ENCODE measurements at regions not wholly inside any gene's neighbourhood (a gene's known extent, or its start where the extent isn't known, plus 50 kb on each side); places are given as distances from the start of the nearest gene placed in this dataset.
"Not testable (repeated sequence)": the region's sequence is repeated elsewhere in the genome, so short reads cannot be mapped to it uniquely, and the experiment has no call there.

GRCh38 chr12:20109676-20110075, 258.7 kb upstream of the PDE3A start:
- Mint-ChIP-seq H3K4me3 (no peak overlapping the region), H3K27ac (no peak overlapping the region), H3K36me3 (ENCODE audit: low read depth) (no peaks in the 10 kb centered on the region), H3K27me3 (ENCODE audit: low read depth) (no peaks in the 10 kb centered on the region), H3K4me1 (ENCODE audit: low read depth) (no peaks in the 10 kb centered on the region), H3K9me3 (peaks cover 5% of the 10 kb centered on the region)

GRCh38 chr12:20115371-20115770, 253.0 kb upstream of the PDE3A start:
- peaks cover 22% of the 10 kb centered on the region for H3K9me3 Mint-ChIP-seq
- not testable (repeated sequence) for H3K4me3 Mint-ChIP-seq; H3K4me1 Mint-ChIP-seq (ENCODE audit: low read depth); H3K27ac Mint-ChIP-seq; H3K27me3 Mint-ChIP-seq (ENCODE audit: low read depth); H3K36me3 Mint-ChIP-seq (ENCODE audit: low read depth)

- Mint-ChIP-seq H3K4me3 (no peak overlapping the region), H3K36me3 (ENCODE audit: low read depth) (no peaks in the 10 kb centered on the region), H3K4me1 (ENCODE audit: low read depth) (no peaks in the 10 kb centered on the region), H3K27ac (no peak overlapping the region), H3K9me3 (peaks cover 16% of the 10 kb centered on the region), H3K27me3 (ENCODE audit: low read depth) (no peaks in the 10 kb centered on the region)
These were observed 248.5 kb upstream of the PDE3A start for GRCh38 chr12:20119596-20120402.

- no peaks in the 10 kb centered on the region for H3K27me3 Mint-ChIP-seq (ENCODE audit: low read depth)
- peaks cover 16% of the 10 kb centered on the region for H3K9me3 Mint-ChIP-seq
- no peaks in the 10 kb centered on the region for H3K4me1 Mint-ChIP-seq (ENCODE audit: low read depth)
- no peaks in the 10 kb centered on the region for H3K36me3 Mint-ChIP-seq (ENCODE audit: low read depth)
- H3K4me3 Mint-ChIP-seq = no peak overlapping the region
- H3K27ac Mint-ChIP-seq = no peak overlapping the region
These were observed 248.0 kb upstream of the PDE3A start for GRCh38 chr12:20120403-20120725.

- Mint-ChIP-seq H3K27ac (no peak overlapping the region), H3K4me3 (no peak overlapping the region), H3K27me3 (ENCODE audit: low read depth) (no peaks in the 10 kb centered on the region), H3K36me3 (ENCODE audit: low read depth) (no peaks in the 10 kb centered on the region), H3K4me1 (ENCODE audit: low read depth) (no peaks in the 10 kb centered on the region), H3K9me3 (peaks cover 6% of the 10 kb centered on the region)
These were observed 246.1 kb upstream of the PDE3A start for GRCh38 chr12:20122274-20122673.

- no peaks in the 10 kb centered on the region for H3K27me3 Mint-ChIP-seq (ENCODE audit: low read depth)
- no peaks in the 10 kb centered on the region for H3K36me3 Mint-ChIP-seq (ENCODE audit: low read depth)
- H3K4me1 Mint-ChIP-seq (ENCODE audit: low read depth) = no peaks in the 10 kb centered on the region
- no peaks in the 10 kb centered on the region for H3K9me3 Mint-ChIP-seq
- no peak overlapping the region for H3K27ac Mint-ChIP-seq
- no peak overlapping the region for H3K4me3 Mint-ChIP-seq
These were observed 244.9 kb upstream of the PDE3A start for GRCh38 chr12:20123465-20123864.

GRCh38 chr12:20125276-20125798, 243.0 kb upstream of the PDE3A start:
- H3K27me3 Mint-ChIP-seq (ENCODE audit: low read depth) = no peaks in the 10 kb centered on the region
- H3K4me1 Mint-ChIP-seq (ENCODE audit: low read depth) = no peaks in the 10 kb centered on the region
- H3K27ac Mint-ChIP-seq = no peak overlapping the region
- no peaks in the 10 kb centered on the region for H3K9me3 Mint-ChIP-seq
- no peak overlapping the region for H3K4me3 Mint-ChIP-seq
- H3K36me3 Mint-ChIP-seq (ENCODE audit: low read depth) = no peaks in the 10 kb centered on the region

GRCh38 chr12:20126601-20127000, 241.7 kb upstream of the PDE3A start:
- no peaks in the 10 kb centered on the region for H3K36me3 Mint-ChIP-seq (ENCODE audit: low read depth)
- no peak overlapping the region for H3K27ac Mint-ChIP-seq
- no peak overlapping the region for H3K4me3 Mint-ChIP-seq
- no peaks in the 10 kb centered on the region for H3K9me3 Mint-ChIP-seq
- no peaks in the 10 kb centered on the region for H3K4me1 Mint-ChIP-seq (ENCODE audit: low read depth)
- H3K27me3 Mint-ChIP-seq (ENCODE audit: low read depth) = no peaks in the 10 kb centered on the region

GRCh38 chr12:20127413-20127812, 240.9 kb upstream of the PDE3A start:
- no peaks in the 10 kb centered on the region for H3K9me3 Mint-ChIP-seq
- no peaks in the 10 kb centered on the region for H3K4me1 Mint-ChIP-seq (ENCODE audit: low read depth)
- H3K36me3 Mint-ChIP-seq (ENCODE audit: low read depth) = no peaks in the 10 kb centered on the region
- H3K27me3 Mint-ChIP-seq (ENCODE audit: low read depth) = no peaks in the 10 kb centered on the region
- H3K4me3 Mint-ChIP-seq = no peak overlapping the region
- no peak overlapping the region for H3K27ac Mint-ChIP-seq

GRCh38 chr12:20128928-20129327, 239.4 kb upstream of the PDE3A start:
- Mint-ChIP-seq H3K9me3 (no peaks in the 10 kb centered on the region), H3K36me3 (ENCODE audit: low read depth) (no peaks in the 10 kb centered on the region), H3K4me3 (no peak overlapping the region), H3K4me1 (ENCODE audit: low read depth) (no peaks in the 10 kb centered on the region), H3K27me3 (ENCODE audit: low read depth) (no peaks in the 10 kb centered on the region), H3K27ac (no peak overlapping the region)

GRCh38 chr12:20132818-20133217, 235.5 kb upstream of the PDE3A start:
- H3K9me3 Mint-ChIP-seq = peaks cover 4% of the 10 kb centered on the region
- H3K27ac Mint-ChIP-seq = no peak overlapping the region
- no peaks in the 10 kb centered on the region for H3K4me1 Mint-ChIP-seq (ENCODE audit: low read depth)
- H3K36me3 Mint-ChIP-seq (ENCODE audit: low read depth) = no peaks in the 10 kb centered on the region
- H3K27me3 Mint-ChIP-seq (ENCODE audit: low read depth) = no peaks in the 10 kb centered on the region
- H3K4me3 Mint-ChIP-seq = no peak overlapping the region

- peaks cover 4% of the 10 kb centered on the region for H3K9me3 Mint-ChIP-seq
These were observed 233.7 kb upstream of the PDE3A start for GRCh38 chr12:20134652-20135051.

GRCh38 chr12:20140751-20141150, 227.6 kb upstream of the PDE3A start:
- no peaks in the 10 kb centered on the region for H3K4me1 Mint-ChIP-seq (ENCODE audit: low read depth)
- no peak overlapping the region for H3K27ac Mint-ChIP-seq
- no peak overlapping the region for H3K4me3 Mint-ChIP-seq
- H3K27me3 Mint-ChIP-seq (ENCODE audit: low read depth) = no peaks in the 10 kb centered on the region
- peaks cover 4% of the 10 kb centered on the region for H3K9me3 Mint-ChIP-seq
- H3K36me3 Mint-ChIP-seq (ENCODE audit: low read depth) = no peaks in the 10 kb centered on the region

More at GRCh38 chr12:20134652-20135051, 233.7 kb upstream of the PDE3A start:
- no peaks in the 10 kb centered on the region for H3K4me1 Mint-ChIP-seq (ENCODE audit: low read depth)
- no peak overlapping the region for H3K4me3 Mint-ChIP-seq
- H3K27me3 Mint-ChIP-seq (ENCODE audit: low read depth) = no peaks in the 10 kb centered on the region
- H3K36me3 Mint-ChIP-seq (ENCODE audit: low read depth) = no peaks in the 10 kb centered on the region
- no peak overlapping the region for H3K27ac Mint-ChIP-seq

GRCh38 chr12:20142316-20142715, 226.0 kb upstream of the PDE3A start:
- Mint-ChIP-seq H3K27me3 (ENCODE audit: low read depth) (no peaks in the 10 kb centered on the region), H3K27ac (no peak overlapping the region), H3K4me3 (no peak overlapping the region), H3K9me3 (no peaks in the 10 kb centered on the region), H3K36me3 (ENCODE audit: low read depth) (no peaks in the 10 kb centered on the region), H3K4me1 (ENCODE audit: low read depth) (no peaks in the 10 kb centered on the region)

GRCh38 chr12:20142956-20143355, 225.4 kb upstream of the PDE3A start:
- no peak overlapping the region for H3K4me3 Mint-ChIP-seq
- no peaks in the 10 kb centered on the region for H3K27me3 Mint-ChIP-seq (ENCODE audit: low read depth)
- no peaks in the 10 kb centered on the region for H3K4me1 Mint-ChIP-seq (ENCODE audit: low read depth)
- H3K9me3 Mint-ChIP-seq = no peaks in the 10 kb centered on the region
- no peaks in the 10 kb centered on the region for H3K36me3 Mint-ChIP-seq (ENCODE audit: low read depth)
- no peak overlapping the region for H3K27ac Mint-ChIP-seq
